Loucy (cell line): ENCODE measurements at regions not wholly inside any gene's neighbourhood (a gene's known extent, or its start where the extent isn't known, plus 50 kb on each side); places are given as distances from the start of the nearest gene placed in this dataset.
A peak's percentile ranks its signal among the peaks of the same experiment; 100 is the strongest.

Experiments
- H2AFZ ChIP-seq: fragments of 200-600 bp; sonication (generic); 2 replicates; pipeline ENCODE4 v1.6.0; 2016; ENCODE audit warnings: antibody characterized with exemption, mild to moderate bottlenecking, low read length, moderate library complexity
- H3F3A ChIP-seq: fragments of 200-600 bp; 2 replicates; pipeline ENCODE4 v1.6.0; 2016; ENCODE audit warnings: antibody characterized with exemption, low read depth, mild to moderate bottlenecking
- H3K27me3 ChIP-seq: fragments of 200-600 bp; sonication (generic); 2 replicates; pipeline ENCODE4 v1.6.1; 2014; ENCODE audit warnings: low read length, mild to moderate bottlenecking; ENCODE audit not compliant: insufficient read depth, poor library complexity, severe bottlenecking
- H3K36me3 ChIP-seq: fragments of 200-600 bp; sonication (generic); 2 replicates; pipeline ENCODE4 v1.6.1; 2016; ENCODE audit warnings: low read length; ENCODE audit not compliant: insufficient read depth
- H3K4me1 ChIP-seq: fragments of 200-600 bp; sonication (generic); 2 replicates; pipeline ENCODE4 v1.5.1; 2014; ENCODE audit warnings: low read length, mild to moderate bottlenecking; ENCODE audit not compliant: insufficient read depth, poor library complexity, severe bottlenecking
- H3K4me2 ChIP-seq: fragments of 200-600 bp; sonication (generic); 2 replicates; pipeline ENCODE4 v1.6.0; 2014; ENCODE audit warnings: antibody characterized with exemption, low read length, low read depth, mild to moderate bottlenecking; ENCODE audit not compliant: poor library complexity, severe bottlenecking
- H3K4me3 ChIP-seq: fragments of 200-600 bp; sonication (generic); 2 replicates; pipeline ENCODE4 v1.5.1; 2014; ENCODE audit warnings: low read length, mild to moderate bottlenecking, mixed read lengths; ENCODE audit not compliant: poor library complexity, severe bottlenecking
- H3K79me2 ChIP-seq: fragments of 200-600 bp; sonication (generic); 2 replicates; pipeline ENCODE4 v1.6.1; 2014; ENCODE audit warnings: low read length; ENCODE audit not compliant: insufficient read depth
- H3K9ac ChIP-seq: fragments of 200-600 bp; sonication (generic); 2 replicates; pipeline ENCODE4 v1.6.0; 2014; ENCODE audit warnings: mild to moderate bottlenecking, low read depth, low read length, moderate library complexity; ENCODE audit not compliant: poor library complexity, severe bottlenecking
- H3K9me2 ChIP-seq: fragments of 200-600 bp; sonication (generic); replicated peaks from 2 replicates; pipeline ENCODE4 v1.6.1; 2016; ENCODE audit warnings: low read depth, low read length, mixed read lengths
- H3K9me3 ChIP-seq: fragments of 200-600 bp; sonication (generic); 2 replicates; pipeline ENCODE4 v1.6.1; 2014; ENCODE audit warnings: mild to moderate bottlenecking, antibody characterized with exemption, low read length, low read depth; ENCODE audit not compliant: insufficient read depth
- H4K20me1 ChIP-seq: fragments of 200-600 bp; sonication (generic); 2 replicates; pipeline ENCODE4 v1.6.0; 2014; ENCODE audit warnings: antibody characterized with exemption, low read length, mild to moderate bottlenecking; ENCODE audit not compliant: insufficient read depth, poor library complexity, severe bottlenecking
- EZH2phosphoT487 ChIP-seq: fragments of 200-600 bp; IDR thresholded peaks from 2 replicates; pipeline ENCODE4 v1.6.1; 2018; ENCODE audit warnings: antibody characterized with exemption, mild to moderate bottlenecking, moderate library complexity, borderline replicate concordance
- TF ChIP-seq, protein P1 (sequence below): fragments of 200-600 bp; sonication (generic); conservative IDR thresholded peaks from 2 replicates; pipeline ENCODE4 v1.5.1; 2014; ENCODE audit warnings: mild to moderate bottlenecking, antibody characterized with exemption, low read length

- Histone ChIP-seq H3F3A (no peaks in the 10 kb centered on the region), H4K20me1 (no peaks in the 10 kb centered on the region), H2AFZ (no peak overlapping the region), H3K4me1 (peaks cover 4% of the 10 kb centered on the region), H3K27me3 (no peaks in the 10 kb centered on the region), H3K79me2 (no peaks in the 10 kb centered on the region), H3K4me3 (no peak overlapping the region), H3K9me3 (no peaks in the 10 kb centered on the region), H3K9me2 (no peaks in the 10 kb centered on the region), H3K36me3 (no peaks in the 10 kb centered on the region), H3K4me2 (no peak overlapping the region), H3K9ac (no peak overlapping the region)
- TF ChIP-seq, protein P1, sequence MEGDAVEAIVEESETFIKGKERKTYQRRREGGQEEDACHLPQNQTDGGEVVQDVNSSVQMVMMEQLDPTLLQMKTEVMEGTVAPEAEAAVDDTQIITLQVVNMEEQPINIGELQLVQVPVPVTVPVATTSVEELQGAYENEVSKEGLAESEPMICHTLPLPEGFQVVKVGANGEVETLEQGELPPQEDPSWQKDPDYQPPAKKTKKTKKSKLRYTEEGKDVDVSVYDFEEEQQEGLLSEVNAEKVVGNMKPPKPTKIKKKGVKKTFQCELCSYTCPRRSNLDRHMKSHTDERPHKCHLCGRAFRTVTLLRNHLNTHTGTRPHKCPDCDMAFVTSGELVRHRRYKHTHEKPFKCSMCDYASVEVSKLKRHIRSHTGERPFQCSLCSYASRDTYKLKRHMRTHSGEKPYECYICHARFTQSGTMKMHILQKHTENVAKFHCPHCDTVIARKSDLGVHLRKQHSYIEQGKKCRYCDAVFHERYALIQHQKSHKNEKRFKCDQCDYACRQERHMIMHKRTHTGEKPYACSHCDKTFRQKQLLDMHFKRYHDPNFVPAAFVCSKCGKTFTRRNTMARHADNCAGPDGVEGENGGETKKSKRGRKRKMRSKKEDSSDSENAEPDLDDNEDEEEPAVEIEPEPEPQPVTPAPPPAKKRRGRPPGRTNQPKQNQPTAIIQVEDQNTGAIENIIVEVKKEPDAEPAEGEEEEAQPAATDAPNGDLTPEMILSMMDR = no peak
- no peak for TF ChIP-seq EZH2phosphoT487
Observed at GRCh38 chr9:22204240-22204639, 195.1 kb upstream of the CDKN2B start.

DNA sequence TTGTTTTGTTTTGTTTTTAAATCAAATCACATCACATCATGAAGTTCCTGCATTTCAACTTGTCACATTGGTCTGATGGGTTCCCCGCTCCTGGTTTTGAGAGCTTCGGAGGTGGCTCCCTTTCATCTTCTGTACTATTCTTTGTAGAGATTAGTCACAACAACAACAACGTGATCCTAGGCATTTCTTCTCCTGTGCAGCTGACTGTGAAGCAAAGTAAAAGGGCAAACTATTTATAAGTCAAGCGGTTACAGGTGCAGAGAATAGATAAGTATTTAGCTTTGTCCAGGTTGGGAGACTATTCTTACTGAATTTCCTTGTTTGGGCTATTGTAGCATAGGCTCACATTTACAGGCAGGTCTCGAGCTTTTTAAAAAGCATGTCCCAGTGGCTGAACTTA, 197.7 kb upstream of the CDKN2B start:
- Histone ChIP-seq H2AFZ (peak overlapping the region; percentile 27; the same call in 1 of the 2 replicates), H3F3A (no peaks in the 10 kb centered on the region), H3K4me3 (no peak overlapping the region), H3K79me2 (no peaks in the 10 kb centered on the region), H3K4me1 (peaks cover 6% of the 10 kb centered on the region), H3K9me3 (no peaks in the 10 kb centered on the region), H3K36me3 (no peaks in the 10 kb centered on the region), H3K4me2 (no peak overlapping the region), H3K9ac (no peak overlapping the region), H3K27me3 (no peaks in the 10 kb centered on the region), H4K20me1 (no peaks in the 10 kb centered on the region), H3K9me2 (no peaks in the 10 kb centered on the region)
- TF ChIP-seq, protein P1 = no peak

DNA sequence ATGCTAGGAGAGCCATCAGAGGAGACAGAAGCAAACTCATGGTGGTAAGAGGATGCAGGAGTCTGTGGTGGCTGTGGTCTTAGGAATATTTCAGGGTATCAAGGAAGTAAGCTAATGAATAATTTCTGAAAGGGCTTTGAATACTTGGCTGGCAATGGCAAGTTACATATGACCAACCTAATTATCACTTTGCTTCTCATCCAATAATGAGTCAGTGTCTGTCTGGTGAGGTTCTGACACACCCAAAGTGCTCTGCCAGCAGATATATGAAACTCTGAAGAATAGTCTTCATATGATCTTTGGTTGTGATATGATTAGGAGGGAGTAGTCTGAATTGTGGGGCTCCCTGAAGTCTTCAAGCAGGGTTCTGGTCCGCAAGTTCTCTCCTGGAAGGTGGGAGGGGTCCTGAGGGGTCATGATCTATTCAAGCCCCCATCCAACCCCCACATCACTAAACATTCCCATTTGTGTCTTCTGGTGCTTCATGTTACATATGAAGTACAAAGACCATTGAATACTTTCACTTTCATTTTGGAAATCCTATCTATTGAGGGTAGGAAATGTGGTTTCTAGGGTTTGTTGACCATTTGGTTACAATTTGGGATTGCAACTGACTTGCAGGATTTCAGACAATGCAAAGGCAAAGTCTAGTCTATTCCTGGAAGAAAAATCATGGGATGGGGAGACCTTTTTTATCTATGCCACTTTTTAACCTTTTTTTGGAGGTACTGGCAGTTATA, 199.9 kb upstream of the CDKN2B start:
- H3K9ac ChIP-seq = peak overlapping the region; percentile 57
- H3K4me1 ChIP-seq = peaks cover 6% of the 10 kb centered on the region
- H3K9me2 ChIP-seq = no peaks in the 10 kb centered on the region
- no peaks in the 10 kb centered on the region for H3K27me3 ChIP-seq
- peak overlapping the region; percentile 95 for H2AFZ ChIP-seq
- H3K36me3 ChIP-seq = no peaks in the 10 kb centered on the region
- peak overlapping the region; percentile 78 for H3K4me2 ChIP-seq
- H3K4me3 ChIP-seq = peak overlapping the region; percentile 64
- TF ChIP-seq, protein P1 = no peak
- H3F3A ChIP-seq = no peaks in the 10 kb centered on the region
- H3K9me3 ChIP-seq = no peaks in the 10 kb centered on the region
- no peaks in the 10 kb centered on the region for H3K79me2 ChIP-seq
- H4K20me1 ChIP-seq = no peaks in the 10 kb centered on the region
